Breast epithelium (tissue), 3 donors: ENCODE measurements at regions not wholly inside any gene's neighbourhood (a gene's known extent, or its start where the extent isn't known, plus 50 kb on each side); places are given as distances from the start of the nearest gene placed in this dataset.

Experiments used
- CTCF ChIP-seq, 3 donors: fragments of 450-650 bp; IDR thresholded peaks; one replicate each; pipeline ENCODE4 v1.5.1; 2016 to 2017; ENCODE audit warnings: antibody characterized with exemption in 3 of 3, mild to moderate bottlenecking in 3 of 3, moderate library complexity in 3 of 3
- POLR2A ChIP-seq: fragments of 450-650 bp; IDR thresholded peaks from one replicate; pipeline ENCODE4 v1.6.1; 2016; ENCODE audit warnings: antibody characterized with exemption, mild to moderate bottlenecking, moderate library complexity

- no peak for TF ChIP-seq CTCF (IDR thresholded peaks at IDR 0.05)
- TF ChIP-seq POLR2A = no peak
These were observed 108.1 kb upstream of the SIX3 start for GRCh38 chr2:44833171-44834069.
